ENCODE measurements at regions not wholly inside any gene's neighbourhood (a gene's known extent, or its start where the extent isn't known, plus 50 kb on each side); places are given as distances from the start of the nearest gene placed in this dataset.

- TF ChIP-seq CTCF (IDR thresholded peaks at IDR 0.05) = no peak
- TF ChIP-seq POLR2A (IDR thresholded peaks at IDR 0.05) = no peak
Measured at GRCh38 chr9:28930766-28931165, 1357.5 kb upstream of the C9orf72 start.
